ENCODE measurements at regions not wholly inside any gene's neighbourhood (a gene's known extent, or its start where the extent isn't known, plus 50 kb on each side); places are given as distances from the start of the nearest gene placed in this dataset.

DNA sequence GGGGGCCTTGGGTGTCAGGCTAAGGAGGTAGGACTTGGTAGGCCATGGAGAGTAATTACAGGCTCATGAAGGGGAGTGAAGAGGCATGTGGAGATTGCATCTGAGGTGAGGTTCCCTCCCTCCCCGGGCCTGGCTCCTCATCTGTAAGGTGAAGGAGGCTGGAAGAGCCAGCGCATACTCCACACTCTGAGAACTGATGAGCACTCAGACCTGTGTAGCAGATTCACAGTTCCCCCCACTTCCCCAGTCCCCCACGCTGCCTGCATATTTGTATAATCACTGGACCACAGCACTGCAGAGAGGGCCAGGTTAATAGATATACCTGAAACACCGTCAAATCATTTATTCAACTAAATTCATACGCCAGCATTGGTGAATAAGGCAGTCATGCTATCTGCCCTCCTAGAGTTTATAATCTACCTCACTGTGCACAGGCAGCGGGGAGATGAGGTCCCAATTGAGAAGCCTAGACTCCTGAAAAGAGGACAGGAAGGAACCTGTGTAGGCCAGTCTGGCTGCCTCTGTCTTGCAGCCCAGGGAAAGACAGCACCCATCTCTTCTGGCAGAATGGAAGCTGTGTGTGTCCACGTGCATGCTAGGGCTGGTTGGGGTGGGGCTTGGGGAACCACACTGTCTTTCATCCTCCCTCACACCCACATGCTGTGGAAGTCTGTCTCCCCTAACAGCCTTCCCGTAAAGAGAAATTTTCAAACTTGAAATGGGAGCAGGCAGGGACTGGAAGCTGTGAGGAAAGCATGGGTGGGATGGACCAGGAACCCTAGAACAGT is 110.6 kb upstream of the ATP1A1 start (continued):
- TF ChIP-seq ELF3 (CRISPR knock-in tag; IDR thresholded peaks at IDR 0.05): no peak
- no peak for TF ChIP-seq ZNF883 (CRISPR knock-in tag; IDR thresholded peaks at IDR 0.05; ENCODE audit: not compliant biosample characterization)
- TF ChIP-seq, protein P1, sequence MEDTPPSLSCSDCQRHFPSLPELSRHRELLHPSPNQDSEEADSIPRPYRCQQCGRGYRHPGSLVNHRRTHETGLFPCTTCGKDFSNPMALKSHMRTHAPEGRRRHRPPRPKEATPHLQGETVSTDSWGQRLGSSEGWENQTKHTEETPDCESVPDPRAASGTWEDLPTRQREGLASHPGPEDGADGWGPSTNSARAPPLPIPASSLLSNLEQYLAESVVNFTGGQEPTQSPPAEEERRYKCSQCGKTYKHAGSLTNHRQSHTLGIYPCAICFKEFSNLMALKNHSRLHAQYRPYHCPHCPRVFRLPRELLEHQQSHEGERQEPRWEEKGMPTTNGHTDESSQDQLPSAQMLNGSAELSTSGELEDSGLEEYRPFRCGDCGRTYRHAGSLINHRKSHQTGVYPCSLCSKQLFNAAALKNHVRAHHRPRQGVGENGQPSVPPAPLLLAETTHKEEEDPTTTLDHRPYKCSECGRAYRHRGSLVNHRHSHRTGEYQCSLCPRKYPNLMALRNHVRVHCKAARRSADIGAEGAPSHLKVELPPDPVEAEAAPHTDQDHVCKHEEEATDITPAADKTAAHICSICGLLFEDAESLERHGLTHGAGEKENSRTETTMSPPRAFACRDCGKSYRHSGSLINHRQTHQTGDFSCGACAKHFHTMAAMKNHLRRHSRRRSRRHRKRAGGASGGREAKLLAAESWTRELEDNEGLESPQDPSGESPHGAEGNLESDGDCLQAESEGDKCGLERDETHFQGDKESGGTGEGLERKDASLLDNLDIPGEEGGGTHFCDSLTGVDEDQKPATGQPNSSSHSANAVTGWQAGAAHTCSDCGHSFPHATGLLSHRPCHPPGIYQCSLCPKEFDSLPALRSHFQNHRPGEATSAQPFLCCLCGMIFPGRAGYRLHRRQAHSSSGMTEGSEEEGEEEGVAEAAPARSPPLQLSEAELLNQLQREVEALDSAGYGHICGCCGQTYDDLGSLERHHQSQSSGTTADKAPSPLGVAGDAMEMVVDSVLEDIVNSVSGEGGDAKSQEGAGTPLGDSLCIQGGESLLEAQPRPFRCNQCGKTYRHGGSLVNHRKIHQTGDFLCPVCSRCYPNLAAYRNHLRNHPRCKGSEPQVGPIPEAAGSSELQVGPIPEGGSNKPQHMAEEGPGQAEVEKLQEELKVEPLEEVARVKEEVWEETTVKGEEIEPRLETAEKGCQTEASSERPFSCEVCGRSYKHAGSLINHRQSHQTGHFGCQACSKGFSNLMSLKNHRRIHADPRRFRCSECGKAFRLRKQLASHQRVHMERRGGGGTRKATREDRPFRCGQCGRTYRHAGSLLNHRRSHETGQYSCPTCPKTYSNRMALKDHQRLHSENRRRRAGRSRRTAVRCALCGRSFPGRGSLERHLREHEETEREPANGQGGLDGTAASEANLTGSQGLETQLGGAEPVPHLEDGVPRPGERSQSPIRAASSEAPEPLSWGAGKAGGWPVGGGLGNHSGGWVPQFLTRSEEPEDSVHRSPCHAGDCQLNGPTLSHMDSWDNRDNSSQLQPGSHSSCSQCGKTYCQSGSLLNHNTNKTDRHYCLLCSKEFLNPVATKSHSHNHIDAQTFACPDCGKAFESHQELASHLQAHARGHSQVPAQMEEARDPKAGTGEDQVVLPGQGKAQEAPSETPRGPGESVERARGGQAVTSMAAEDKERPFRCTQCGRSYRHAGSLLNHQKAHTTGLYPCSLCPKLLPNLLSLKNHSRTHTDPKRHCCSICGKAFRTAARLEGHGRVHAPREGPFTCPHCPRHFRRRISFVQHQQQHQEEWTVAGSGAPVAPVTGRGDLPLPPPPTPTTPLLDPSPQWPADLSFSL (CRISPR knock-in tag; IDR thresholded peaks at IDR 0.05): no peak
- no peak for TF ChIP-seq IKZF4 (CRISPR knock-in tag; IDR thresholded peaks at IDR 0.05; ENCODE audit: borderline replicate concordance, low read depth, not compliant biosample characterization)
- TF ChIP-seq PRPF4 (IDR thresholded peaks at IDR 0.05; ENCODE audit: low read depth, low read length, poor library complexity, severe bottlenecking): no peak
- TF ChIP-seq TCF7 (IDR thresholded peaks at IDR 0.05; ENCODE audit: low read depth): no peak
- TF ChIP-seq MXI1 (IDR thresholded peaks at IDR 0.05; ENCODE audit: borderline replicate concordance, low read depth, low read length): no peak
- TF ChIP-seq TEAD2 (CRISPR knock-in tag; IDR thresholded peaks at IDR 0.05): no peak
